ENCODE measurements at regions not wholly inside any gene's neighbourhood (a gene's known extent, or its start where the extent isn't known, plus 50 kb on each side); places are given as distances from the start of the nearest gene placed in this dataset.
"Not testable (repeated sequence)": the region's sequence is repeated elsewhere in the genome, so short reads cannot be mapped to it uniquely, and the experiment has no call there.

DNA sequence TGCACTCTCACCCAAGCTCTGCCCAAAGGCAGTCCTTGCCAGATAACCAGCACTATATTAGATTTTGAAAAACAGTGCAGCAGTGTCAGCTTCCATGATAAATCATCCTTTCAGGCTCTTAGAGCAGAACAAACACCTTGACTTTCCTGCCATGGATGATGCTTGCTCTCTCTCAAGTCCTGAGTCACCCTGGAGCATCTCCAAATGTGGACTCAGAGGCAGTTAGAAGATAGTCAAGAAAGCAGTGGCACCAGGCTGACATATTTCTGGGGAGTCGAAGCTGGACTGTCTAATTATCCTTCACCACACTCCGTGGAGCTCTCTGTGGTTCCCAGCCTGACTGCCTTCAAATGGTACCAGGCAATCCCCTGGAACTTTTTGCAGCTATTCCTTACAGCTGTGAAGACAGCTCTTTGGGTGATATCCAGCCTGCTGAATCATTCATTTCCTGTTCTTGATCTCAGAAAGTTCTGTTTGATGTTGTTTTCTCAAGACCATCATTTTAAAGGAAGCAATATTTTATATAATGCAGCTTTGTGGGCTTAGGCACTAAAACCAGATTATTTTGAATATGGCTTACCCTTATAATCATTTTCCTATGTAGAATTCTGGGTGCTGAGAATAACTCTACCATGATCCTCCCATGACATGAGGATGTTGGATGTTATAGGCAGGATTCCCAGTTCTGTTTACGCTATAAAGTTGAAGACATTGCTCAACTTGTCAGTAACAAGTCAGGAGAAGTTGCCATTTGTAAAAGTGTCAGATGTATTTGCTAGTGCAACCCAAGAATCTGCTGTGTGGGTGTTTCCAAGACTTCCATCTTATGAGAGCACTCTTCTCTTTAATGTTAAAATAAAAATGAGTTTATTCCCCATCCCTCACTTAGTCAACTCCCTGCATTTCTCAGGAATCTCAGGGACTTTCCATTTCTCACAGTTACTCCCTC lies 233.8 kb downstream of the C7orf25 start:
- no peak for DNase-seq

- DNase-seq, result no peak
Observed at GRCh38 chr7:42674541-42674940, 237.3 kb downstream of the C7orf25 start.

GRCh38 chr7:42673951-42674350 lies 237.9 kb downstream of the C7orf25 start:
- no peak for DNase-seq

- no peak for DNase-seq
Observed at GRCh38 chr7:42672339-42672999, 239.4 kb downstream of the C7orf25 start.

- no peak for DNase-seq
Observed at GRCh38 chr7:42671627-42672026, 240.2 kb downstream of the C7orf25 start.

- DNase-seq, result no peak
Observed at GRCh38 chr7:42666994-42667393, 244.9 kb downstream of the C7orf25 start.

DNA sequence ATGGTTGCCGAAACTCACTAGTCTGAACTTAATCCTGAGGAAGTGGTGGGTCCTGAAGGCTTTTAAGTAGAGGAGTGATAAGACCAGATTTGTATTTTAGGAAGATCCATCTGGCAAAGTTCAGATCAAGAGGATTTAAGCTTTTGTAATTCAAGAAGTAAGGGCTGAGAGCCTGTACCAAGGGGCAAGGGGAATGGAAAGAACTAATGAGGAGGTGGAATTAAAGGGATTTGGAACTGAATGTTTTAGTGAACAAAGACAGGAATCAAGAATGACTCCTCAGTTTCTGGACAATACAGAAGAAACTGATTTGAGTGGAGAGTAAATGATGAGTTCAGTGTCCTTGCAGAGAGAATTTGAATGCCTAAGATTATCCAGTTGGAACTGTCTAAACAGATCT lies 249.0 kb downstream of the C7orf25 start:
- no peak for DNase-seq

- no peak for DNase-seq
Observed at GRCh38 chr7:42661312-42661711, 250.6 kb downstream of the C7orf25 start.

DNA sequence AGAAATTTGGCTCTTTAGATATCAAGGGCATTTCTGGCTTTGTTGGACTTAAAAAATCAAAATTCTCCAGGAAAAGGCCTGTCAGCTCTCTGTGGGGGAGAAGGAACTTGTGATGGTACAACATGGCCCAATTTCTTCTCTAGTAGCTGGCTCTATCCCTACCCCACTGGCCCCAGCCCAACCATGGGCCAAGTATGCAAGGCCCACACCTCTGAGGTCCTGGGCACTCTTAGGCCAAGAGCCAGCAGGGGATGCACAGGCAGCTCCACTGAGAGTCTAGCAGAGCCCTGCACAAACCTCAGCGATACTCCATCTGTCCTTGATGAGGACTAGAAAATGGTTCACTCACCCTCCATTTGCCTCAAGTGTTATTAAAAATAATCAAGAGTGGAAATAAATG lies 261.2 kb downstream of the C7orf25 start:
- no peak for DNase-seq

- no peak for DNase-seq
Observed at GRCh38 chr7:42650171-42650570, 261.7 kb downstream of the C7orf25 start.

GRCh38 chr7:42645906-42646305 lies 266.0 kb downstream of the C7orf25 start:
- no peak for DNase-seq

GRCh38 chr7:42642699-42643098 lies 269.2 kb downstream of the C7orf25 start:
- no peak for DNase-seq

- DNase-seq, result no peak
Observed at GRCh38 chr7:42639930-42640329, 271.9 kb downstream of the C7orf25 start.

DNA sequence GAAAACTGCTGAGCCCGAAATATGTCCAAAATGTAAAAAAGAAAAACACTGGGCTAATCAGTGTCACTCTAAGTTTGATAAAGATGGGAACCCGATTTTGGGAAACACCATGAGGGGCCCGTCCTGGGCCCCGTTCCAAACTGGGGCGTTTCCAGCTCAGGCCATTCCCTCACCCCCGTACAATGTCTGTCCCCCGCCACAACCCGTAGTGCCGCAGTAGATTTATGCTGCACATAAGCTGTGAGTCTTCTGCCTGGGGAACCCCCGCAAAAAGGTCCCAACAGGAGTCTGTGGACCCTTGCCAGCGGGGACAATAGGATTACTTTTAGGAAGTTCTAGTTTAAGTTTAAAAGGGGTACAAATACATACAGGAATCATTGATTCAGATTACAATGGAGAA lies 275.5 kb downstream of the C7orf25 start:
- DNase-seq, result not testable (repeated sequence)

- no peak for DNase-seq
Observed at GRCh38 chr7:42628054-42628453, 283.8 kb downstream of the C7orf25 start.

GRCh38 chr7:42627626-42628025 lies 284.2 kb downstream of the C7orf25 start:
- DNase-seq, result no peak

GRCh38 chr7:42627101-42627500 lies 284.8 kb downstream of the C7orf25 start:
- no peak for DNase-seq

GRCh38 chr7:42625421-42625820 lies 286.4 kb downstream of the C7orf25 start:
- no peak for DNase-seq

- no peak for DNase-seq
Observed at GRCh38 chr7:42624471-42624870, 287.4 kb downstream of the C7orf25 start.

GRCh38 chr7:42621543-42622219 lies 290.2 kb downstream of the C7orf25 start:
- DNase-seq, result no peak

DNA sequence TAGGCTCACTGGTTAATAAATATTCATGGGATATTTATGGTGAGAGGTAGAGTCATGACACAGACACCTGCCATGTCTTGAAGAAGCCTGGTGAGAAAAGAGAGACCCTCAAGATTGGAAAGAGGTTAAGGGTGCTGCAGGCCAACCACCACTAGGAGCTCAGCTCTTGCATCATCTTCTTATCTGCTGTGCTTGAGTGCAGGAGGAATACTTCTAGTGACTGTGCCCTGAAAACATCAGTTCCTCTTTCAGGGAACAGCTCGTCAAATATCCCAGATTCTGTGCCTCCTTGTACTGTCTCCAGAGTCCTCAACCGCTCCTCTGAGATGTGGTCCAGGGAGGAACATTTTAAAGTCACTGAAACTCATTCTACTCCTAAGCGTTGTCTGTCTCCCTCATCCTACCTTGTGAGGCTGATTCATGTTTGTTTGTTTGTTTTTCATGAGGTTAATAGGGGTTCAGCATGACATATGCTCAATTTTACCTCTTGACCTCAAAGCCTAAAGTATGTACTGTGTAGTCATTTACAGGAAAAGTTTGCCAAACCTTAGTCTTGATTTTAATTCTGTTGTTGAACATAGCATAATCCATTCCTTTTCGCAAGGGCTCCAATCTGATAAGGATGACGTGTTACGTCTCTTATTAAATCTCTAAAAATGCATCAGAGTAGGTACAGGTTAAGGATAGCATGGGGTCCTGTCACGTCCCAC lies 293.1 kb downstream of the C7orf25 start:
- DNase-seq, result no peak

DNA sequence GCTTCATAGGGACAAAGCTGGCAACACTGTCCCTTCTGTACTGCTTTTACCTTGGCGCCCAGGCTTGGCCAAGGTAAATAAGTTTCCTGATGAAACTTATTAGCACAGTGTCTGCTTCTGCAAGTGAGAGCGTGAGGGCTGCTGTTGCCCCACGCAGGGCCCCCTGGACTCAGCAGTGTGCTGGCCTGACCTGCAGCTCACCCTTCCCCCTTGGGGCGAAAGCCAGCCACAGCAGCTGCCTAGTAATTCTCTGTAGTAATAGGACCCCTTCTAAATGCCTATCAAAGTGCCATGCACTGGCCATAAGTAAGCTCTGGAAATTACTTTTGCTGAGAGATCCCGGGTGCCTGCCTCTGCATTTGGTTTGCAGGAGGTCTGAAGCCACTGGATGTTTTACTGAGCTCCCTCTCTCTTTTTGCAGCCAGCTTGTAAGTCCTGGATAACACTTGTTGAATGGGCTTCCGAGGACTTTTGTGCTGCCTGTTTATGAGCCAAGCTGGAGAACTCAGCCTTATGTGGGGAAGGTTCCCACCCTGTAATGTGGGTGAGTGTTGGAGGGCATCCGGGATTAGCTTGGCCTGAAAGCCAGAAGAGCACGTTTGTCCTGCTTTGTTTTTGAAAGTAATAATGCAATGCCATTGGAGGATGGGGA lies 293.9 kb downstream of the C7orf25 start:
- DNase-seq, result no peak

Measured in NCI-H2171 (cell line).